Caki2 (cell line): ENCODE measurements at regions not wholly inside any gene's neighbourhood (a gene's known extent, or its start where the extent isn't known, plus 50 kb on each side); places are given as distances from the start of the nearest gene placed in this dataset.

Source experiments
- DNase-seq: peaks from one replicate; pipeline ENCODE4 v3.0.0-alpha.2; 2015; ENCODE audit warnings: low read depth
- in situ Hi-C: cut with HindIII; loops from 2 replicates; pipeline ENCODE4 v1.10.0; 2016; ENCODE audit warnings: low sequenced_read_pairs, low pct_unique_long_range_greater_than_20kb, mixed read lengths

- no peak for DNase-seq
- in situ Hi-C loops = no loop called here
Measured at GRCh38 chr9:115978091-115978490, 175.5 kb upstream of the PAPPA start.

- in situ Hi-C loops = no loop called here
Measured at GRCh38 chr9:115978659-115979096, 174.9 kb upstream of the PAPPA start.

GRCh38 chr9:115980054-115980453 lies 173.5 kb upstream of the PAPPA start:
- in situ Hi-C loops = no loop called here
- peak; percentile 16 for DNase-seq

More at GRCh38 chr9:115978659-115979096, 174.9 kb upstream of the PAPPA start:
- no peak for DNase-seq

- in situ Hi-C loops = no loop called here
- no peak for DNase-seq
Measured at GRCh38 chr9:115980502-115980901, 173.1 kb upstream of the PAPPA start.

- in situ Hi-C loops = no loop called here
- no peak for DNase-seq
Measured at GRCh38 chr9:115980976-115981375, 172.6 kb upstream of the PAPPA start.

- no peak for DNase-seq
Measured at GRCh38 chr9:115983366-115983765, 170.2 kb upstream of the PAPPA start.

GRCh38 chr9:115985657-115986056 lies 167.9 kb upstream of the PAPPA start:
- in situ Hi-C loops = no loop called here
- no peak for DNase-seq

More at GRCh38 chr9:115983366-115983765, 170.2 kb upstream of the PAPPA start:
- in situ Hi-C loops = no loop called here

- in situ Hi-C loops = no loop called here
- DNase-seq = no peak
Measured at GRCh38 chr9:115986508-115986907, 167.1 kb upstream of the PAPPA start.

- in situ Hi-C loops = no loop called here
- DNase-seq = no peak
Measured at GRCh38 chr9:115988701-115989100, 164.9 kb upstream of the PAPPA start.

GRCh38 chr9:115989831-115990230 lies 163.8 kb upstream of the PAPPA start:
- no peak for DNase-seq
- in situ Hi-C loops = no loop called here

GRCh38 chr9:115992834-115993233 lies 160.8 kb upstream of the PAPPA start:
- in situ Hi-C loops = no loop called here
- DNase-seq = no peak

GRCh38 chr9:115997923-115998322 lies 155.7 kb upstream of the PAPPA start:
- in situ Hi-C loops = no loop called here
- no peak for DNase-seq

- in situ Hi-C loops = no loop called here
- DNase-seq = no peak
Measured at GRCh38 chr9:115998666-115999065, 154.9 kb upstream of the PAPPA start.

GRCh38 chr9:115999498-115999897 lies 154.1 kb upstream of the PAPPA start:
- in situ Hi-C loops = no loop called here
- DNase-seq = no peak

- peak; percentile 27 for DNase-seq
- in situ Hi-C loops = no loop called here
Measured at GRCh38 chr9:116000748-116001329, 152.8 kb upstream of the PAPPA start.

GRCh38 chr9:116002181-116002580 lies 151.4 kb upstream of the PAPPA start:
- in situ Hi-C loops = no loop called here
- no peak for DNase-seq

- DNase-seq = peak; percentile 42
- in situ Hi-C loops = no loop called here
Measured at GRCh38 chr9:116002624-116003023, 151.0 kb upstream of the PAPPA start.

GRCh38 chr9:116003397-116003796 lies 150.2 kb upstream of the PAPPA start:
- in situ Hi-C loops = no loop called here
- no peak for DNase-seq

GRCh38 chr9:116005205-116005604 lies 148.4 kb upstream of the PAPPA start:
- in situ Hi-C loops = no loop called here
- DNase-seq = no peak

GRCh38 chr9:116007824-116008223 lies 145.8 kb upstream of the PAPPA start:
- in situ Hi-C loops = no loop called here
- DNase-seq = no peak
